ENCODE measurements at regions not wholly inside any gene's neighbourhood (a gene's known extent, or its start where the extent isn't known, plus 50 kb on each side); places are given as distances from the start of the nearest gene placed in this dataset.

DNA sequence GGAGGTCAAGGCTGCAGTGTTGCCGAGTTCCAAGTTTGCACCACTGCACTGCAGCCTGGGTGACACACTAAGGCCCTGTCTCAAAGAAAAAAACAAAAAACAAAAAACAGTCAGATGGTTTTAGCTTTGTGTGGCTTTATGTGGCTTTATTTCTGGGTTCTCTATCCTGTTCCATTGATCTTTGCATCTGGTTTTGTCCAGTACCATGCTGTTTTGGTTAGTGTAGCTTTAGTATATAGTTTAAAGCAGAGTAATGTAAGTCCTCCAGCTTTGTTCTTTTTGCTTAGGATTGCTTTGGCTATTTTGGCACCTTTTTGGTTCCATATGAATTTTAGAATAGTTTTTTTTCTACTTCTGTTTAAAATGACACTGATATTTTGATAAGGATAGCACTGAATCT, 225.5 kb downstream of the HDGFL1 start:
- no peak for TF ChIP-seq CTCF (IDR thresholded peaks at IDR 0.05)
- TF ChIP-seq POLR2A (IDR thresholded peaks at IDR 0.05), result no peak

DNA sequence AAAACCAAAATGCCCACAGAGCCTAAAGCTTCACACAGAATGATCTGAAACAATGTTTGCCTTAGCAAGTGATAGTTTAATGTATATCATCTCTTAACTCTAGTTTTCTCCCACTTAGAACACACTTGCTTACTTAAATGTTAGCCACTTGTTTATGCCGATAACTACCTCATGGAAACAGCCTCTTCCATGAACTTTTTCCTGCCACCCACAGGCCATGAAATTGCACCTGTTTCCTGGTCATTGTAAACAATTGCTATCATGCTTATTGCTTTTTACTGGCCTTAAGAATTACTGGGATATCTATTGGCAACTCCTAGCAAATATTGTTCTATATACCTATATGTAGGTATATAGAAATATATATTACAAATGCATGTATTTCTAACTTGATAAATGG, 231.1 kb downstream of the HDGFL1 start:
- no peak for TF ChIP-seq CTCF (IDR thresholded peaks at IDR 0.05)
- Histone ChIP-seq H3K27ac (no peak overlapping the region), H3K36me3 (no peaks in the 10 kb centered on the region), H3K4me3 (no peak overlapping the region), H3K4me1 (no peaks in the 10 kb centered on the region), H3K9me3 (peaks cover 0 to 4% (median under 1%) of the 10 kb centered on the region in 12 donors), H3K27me3 (no peaks in the 10 kb centered on the region)
- intact Hi-C loops (cut with DNase I), result no loop called here
- DNase-seq (no peak), ATAC-seq (no peak)
- 63 to 81% (median 73%) methylated on average over 1 of the region's 1 CpG for WGBS, 4 donors

More for the DNA sequence above, 225.5 kb downstream of the HDGFL1 start:
- no peak overlapping the region for H3K4me3 ChIP-seq
- DNase-seq (no peak), ATAC-seq (no peak)
- no peaks in the 10 kb centered on the region for H3K27me3 ChIP-seq
- H3K27ac ChIP-seq, result no peak overlapping the region
- no peaks in the 10 kb centered on the region for H3K4me1 ChIP-seq
- no peaks in the 10 kb centered on the region for H3K36me3 ChIP-seq
- intact Hi-C loops (cut with DNase I), result no loop called here
- 89 to 100% (median 100%) methylated on average over 1 of the region's 1 CpG for WGBS, 4 donors
- peaks cover 0 to 28% (median 12%) of the 10 kb centered on the region in 12 donors for H3K9me3 ChIP-seq

GRCh38 chr6:22801831-22802230, 232.5 kb downstream of the HDGFL1 start:
- Histone ChIP-seq H3K4me3 (no peak overlapping the region), H3K36me3 (no peaks in the 10 kb centered on the region), H3K4me1 (no peaks in the 10 kb centered on the region), H3K27ac (no peak overlapping the region), H3K9me3 (no peaks in the 10 kb centered on the region), H3K27me3 (no peaks in the 10 kb centered on the region)
- TF ChIP-seq POLR2A (IDR thresholded peaks at IDR 0.05), result no peak
- no peak for TF ChIP-seq CTCF (IDR thresholded peaks at IDR 0.05)
- intact Hi-C loops (cut with DNase I), result no loop called here
- 95 to 100% (median 98%) methylated on average over 2 of the region's 2 CpGs for WGBS, 4 donors
- ATAC-seq (no peak), DNase-seq (no peak)

- no peaks in the 10 kb centered on the region for H3K27me3 ChIP-seq
- intact Hi-C loops (cut with DNase I), result no loop called here
- no peak for ATAC-seq
- TF ChIP-seq POLR2A (IDR thresholded peaks at IDR 0.05) (no peak), CTCF (IDR thresholded peaks at IDR 0.05) (no peak)
- H3K27ac ChIP-seq, result no peak overlapping the region
- no peaks in the 10 kb centered on the region for H3K4me1 ChIP-seq
- H3K36me3 ChIP-seq, result no peaks in the 10 kb centered on the region
- no peak overlapping the region for H3K4me3 ChIP-seq
- no peaks in the 10 kb centered on the region for H3K9me3 ChIP-seq
- no peak for DNase-seq
- WGBS, 4 donors, result 87 to 94% (median 89%) methylated on average over 6 of the region's 6 CpGs
Observed at GRCh38 chr6:22804620-22805261, 235.4 kb downstream of the HDGFL1 start.
